HCT116 (cell line): ENCODE measurements at regions not wholly inside any gene's neighbourhood (a gene's known extent, or its start where the extent isn't known, plus 50 kb on each side); places are given as distances from the start of the nearest gene placed in this dataset.

Source experiments
- ATAC-seq: fragments of 200-7000 bp; cut with Tn5 transposase; 2 replicates; pipeline ENCODE4 v1.9.1; 2020; ENCODE audit warnings: mild to moderate bottlenecking, moderate library complexity
- BruUV-seq: library from RNA; stranded (reverse); fragments of 400-500 nt; replicated peaks from 2 replicates; lab custom pipeline; 2021; lab: Mats Ljungman, UMichigan
- CTCF ChIA-PET: fragments of 300-600 bp; sonication (Branson Sonifier 250); formaldehyde crosslinking; loops from one replicate; lab custom pipeline; 2021; ENCODE audit warnings: antibody characterized with exemption; lab: Charles Lee
- POLR2A ChIA-PET: fragments of 300-600, 350-600 bp; sonication (Branson Sonifier 250); formaldehyde crosslinking; loops from one replicate; lab custom pipeline; 2021; ENCODE audit warnings: antibody characterized with exemption; lab: Charles Lee
- RAD21 ChIA-PET, 2 experiments: fragments of 300-600 bp; sonication (Branson Sonifier 250); formaldehyde crosslinking; loops; one replicate each; lab custom pipeline; 2023; ENCODE audit warnings: low total read pairs in 2 of 2; ENCODE audit not compliant: uncharacterized antibody in 2 of 2, unreplicated experiment in 2 of 2, low non-redundant PET in 1 of 2; lab: Charles Lee
- DNase-seq: peaks from one replicate; pipeline ENCODE4 v3.0.0-alpha.2; 2010; ENCODE audit warnings: low read depth, low spot score
- H2AFZ ChIP-seq: fragments of 200-600 bp; shearing (Covaris generic), sonication (generic); 2 replicates; pipeline ENCODE4 v1.6.1; 2017; ENCODE audit warnings: low read depth, mixed run types, mixed read lengths, antibody characterized with exemption, low read length; ENCODE audit not compliant: poor library complexity, severe bottlenecking
- H3K27ac ChIP-seq: 2 replicates; pipeline ENCODE4 v1.5.1; 2012; ENCODE audit warnings: low read depth, low read length
- H3K27me3 ChIP-seq: fragments of 200-600 bp; sonication (generic); 2 replicates; pipeline ENCODE4 v1.6.1; 2016; ENCODE audit warnings: mixed run types, low read length, mixed read lengths; ENCODE audit not compliant: insufficient read depth
- H3K36me3 ChIP-seq, 2 experiments: fragments of 200-500 bp in 1 of 2; fragments of 200-600 bp in 1 of 2; sonication (Bioruptor generic) in 1 of 2; sonication (generic) in 1 of 2; 2 replicates each; pipeline versions ENCODE4 v1.5.1 to v1.6.1; 2014 to 2016; ENCODE audit warnings: low read length in 2 of 2, inconsistent platforms in 1 of 2, mixed read lengths in 1 of 2, mixed run types in 1 of 2; ENCODE audit not compliant: insufficient read depth in 2 of 2, control insufficient read depth in 1 of 2
- H3K4me1 ChIP-seq, 2 experiments: fragments of 200-600 bp in 1 of 2; sonication (generic) in 1 of 2; 2 replicates each; pipeline versions ENCODE4 v1.5.1 to v1.6.1; 2012 to 2017; ENCODE audit warnings: low read length in 2 of 2, inconsistent platforms in 1 of 2, mild to moderate bottlenecking in 1 of 2, mixed read lengths in 1 of 2, mixed run types in 1 of 2, moderate library complexity in 1 of 2; ENCODE audit not compliant: insufficient read depth in 2 of 2, control insufficient read depth in 1 of 2
- H3K4me2 ChIP-seq: fragments of 200-600 bp; sonication (generic); 2 replicates; pipeline ENCODE4 v1.6.1; 2017; ENCODE audit warnings: mixed run types, low read length, mixed read lengths
- H3K4me3 ChIP-seq, 2 experiments: fragments of 200-600 bp in 1 of 2; sonication (generic) in 1 of 2; replicated peaks in 1 of 2; 2 replicates each; pipeline ENCODE4 v1.5.1; 2011 to 2016; ENCODE audit warnings: low read length in 2 of 2, control low read depth in 1 of 2, low read depth in 1 of 2, mild to moderate bottlenecking in 1 of 2, mixed read lengths in 1 of 2, mixed run types in 1 of 2
- H3K79me2 ChIP-seq: fragments of 200-600 bp; sonication (generic); 2 replicates; pipeline ENCODE4 v1.6.1; 2017; ENCODE audit warnings: mild to moderate bottlenecking, mixed run types, low read length, moderate library complexity, mixed read lengths; ENCODE audit not compliant: insufficient read depth
- H3K9ac ChIP-seq: fragments of 200-600 bp; sonication (generic); 2 replicates; pipeline ENCODE4 v1.6.1; 2016; ENCODE audit warnings: low read length, mixed read lengths
- H3K9me2 ChIP-seq: fragments of 200-600 bp; sonication (generic), shearing (Covaris generic); 2 replicates; pipeline ENCODE4 v1.6.1; 2017; ENCODE audit warnings: mixed run types, mild to moderate bottlenecking, moderate library complexity; ENCODE audit not compliant: insufficient read depth
- H3K9me3 ChIP-seq, 2 experiments: fragments of 200-500 bp in 1 of 2; fragments of 200-600 bp in 1 of 2; sonication (Bioruptor generic) in 1 of 2; sonication (generic) in 1 of 2; 2 replicates each; pipeline ENCODE4 v1.6.1; 2014 to 2017; ENCODE audit warnings: low read length in 2 of 2, mixed read lengths in 2 of 2, inconsistent platforms in 1 of 2, low read depth in 1 of 2, mild to moderate bottlenecking in 1 of 2, mixed run types in 1 of 2, moderate library complexity in 1 of 2; ENCODE audit not compliant: control insufficient read depth in 1 of 2, insufficient read depth in 1 of 2
- H4K20me1 ChIP-seq: fragments of 200-600 bp; sonication (generic), shearing (Covaris generic); 2 replicates; pipeline ENCODE4 v1.6.1; 2017; ENCODE audit warnings: mixed run types, mild to moderate bottlenecking, moderate library complexity; ENCODE audit not compliant: insufficient read depth
- ATF3 ChIP-seq: IDR thresholded peaks from 2 replicates; pipeline ENCODE4 v1.6.1; 2012
- CEBPB ChIP-seq: IDR thresholded peaks from 2 replicates; pipeline ENCODE4 v1.6.1; 2012; ENCODE audit warnings: low read depth
- CTCF ChIP-seq, 3 experiments: fragments of 200-600 bp in 1 of 3; sonication (generic) in 1 of 3; IDR thresholded peaks in 2 of 3; conservative IDR thresholded peaks in 1 of 3; 2 replicates each; pipeline ENCODE4 v1.5.1; 2012 to 2017; ENCODE audit warnings: low read depth in 2 of 3, low read length in 2 of 3, antibody characterized with exemption in 1 of 3, borderline replicate concordance in 1 of 3, control low read depth in 1 of 3, mild to moderate bottlenecking in 1 of 3, mixed read lengths in 1 of 3, mixed run types in 1 of 3, moderate library complexity in 1 of 3; ENCODE audit not compliant: insufficient read depth in 1 of 3
- ELF1 ChIP-seq: IDR thresholded peaks from 2 replicates; pipeline ENCODE4 v1.6.1; 2012; ENCODE audit warnings: low read depth, borderline replicate concordance
- EZH2 ChIP-seq: fragments of 200-600 bp; sonication (generic); IDR thresholded peaks from 2 replicates; pipeline ENCODE4 v1.6.1; 2017; ENCODE audit warnings: antibody characterized with exemption, mixed run types
- EZH2phosphoT487 ChIP-seq: fragments of 200-600 bp; IDR thresholded peaks from 2 replicates; pipeline ENCODE4 v1.6.1; 2018; ENCODE audit warnings: antibody characterized with exemption, borderline replicate concordance
- FOSL1 ChIP-seq: IDR thresholded peaks from 2 replicates; pipeline ENCODE4 v1.6.1; 2012; ENCODE audit warnings: low read depth
- JUND ChIP-seq: IDR thresholded peaks from 2 replicates; pipeline ENCODE4 v1.6.1; 2012
- MAX ChIP-seq: IDR thresholded peaks from 2 replicates; pipeline ENCODE4 v1.6.1; 2012
- POLR2A ChIP-seq: IDR thresholded peaks from 2 replicates; pipeline ENCODE4 v1.7.0; 2011; ENCODE audit warnings: borderline replicate concordance; ENCODE audit not compliant: insufficient read depth, insufficient read length; ENCODE audit errors: extremely low read depth
- POLR2AphosphoS5 ChIP-seq: IDR thresholded peaks from 2 replicates; pipeline ENCODE4 v1.6.1; 2011; ENCODE audit warnings: mild to moderate bottlenecking, low read depth, low read length, moderate library complexity
- REST ChIP-seq: IDR thresholded peaks from 2 replicates; pipeline ENCODE4 v1.6.1; 2012; ENCODE audit warnings: low read depth
- SIN3A ChIP-seq: IDR thresholded peaks from 2 replicates; pipeline ENCODE4 v1.6.1; 2012; ENCODE audit warnings: low read depth
- SP1 ChIP-seq: IDR thresholded peaks from 2 replicates; pipeline ENCODE4 v1.6.1; 2012; ENCODE audit warnings: low read depth
- TCF7L2 ChIP-seq: IDR thresholded peaks from 2 replicates; pipeline ENCODE4 v1.7.0; 2011; ENCODE audit warnings: borderline replicate concordance, inconsistent platforms; ENCODE audit not compliant: insufficient read depth, insufficient read length; ENCODE audit errors: extremely low read depth
- intact Hi-C: fragments of 100-400 bp; cut with micrococcal nuclease; formaldehyde crosslinking; loops from 2 replicates; pipeline ENCODE4 v1.10.0; 2022

- TF ChIP-seq SIN3A: no peak
- no peak for TF ChIP-seq POLR2A
- no peak for TF ChIP-seq MAX
- TF ChIP-seq REST: no peak
- TF ChIP-seq CEBPB: no peak
- no peak for TF ChIP-seq CTCF (IDR thresholded peaks at IDR 0.05 in 2 of 3, conservative IDR thresholded peaks at IDR 0.05 in 1 of 3; ENCODE audit: borderline replicate concordance in 1 of 3, insufficient read depth in 1 of 3, low read depth in 2 of 3, low read length in 2 of 3)
- TF ChIP-seq JUND: no peak
- TF ChIP-seq SP1: no peak
- no peak for TF ChIP-seq ELF1
- TF ChIP-seq ATF3: no peak
- no peak for TF ChIP-seq FOSL1
- no peak for TF ChIP-seq EZH2phosphoT487
- TF ChIP-seq POLR2AphosphoS5: no peak
- no peak for TF ChIP-seq TCF7L2
- TF ChIP-seq EZH2: no peak
- Histone ChIP-seq H3K9me3 (no peaks in the 10 kb centered on the region), H3K4me3 (no peak overlapping the region), H2AFZ (no peak overlapping the region), H3K4me1 (no peaks in the 10 kb centered on the region), H3K79me2 (no peaks in the 10 kb centered on the region), H4K20me1 (no peaks in the 10 kb centered on the region), H3K9me2 (no peaks in the 10 kb centered on the region), H3K4me2 (no peak overlapping the region), H3K9ac (no peak overlapping the region), H3K36me3 (no peaks in the 10 kb centered on the region), H3K27me3 (no peaks in the 10 kb centered on the region), H3K27ac (no peak overlapping the region)
- CTCF ChIA-PET: no interaction called here
- POLR2A ChIA-PET: no interaction called here
- ATAC-seq (no peak), DNase-seq (no peak)
- no TSS peak for BruUV-seq
- RAD21 ChIA-PET: no interaction called here
- intact Hi-C loops: no loop called here
These were observed 66.4 kb upstream of the PKDCC start for GRCh38 chr2:41981417-41981816.
